B cell (primary cell): ENCODE measurements at regions not wholly inside any gene's neighbourhood (a gene's known extent, or its start where the extent isn't known, plus 50 kb on each side); places are given as distances from the start of the nearest gene placed in this dataset.

Experiments
- ATAC-seq: fragments of 200-7000 bp; cut with Tn5 transposase; one replicate; pipeline ENCODE4 v1.10.0; 2021; ENCODE audit warnings: low read depth, mild to moderate bottlenecking, moderate number of reproducible peaks, moderate library complexity
- CTCF ChIA-PET: fragments of 350-600 bp; sonication (Branson Sonifier 250); formaldehyde crosslinking; loops from one replicate; lab custom pipeline; 2021; ENCODE audit warnings: antibody characterized with exemption, inconsistent platforms; lab: Charles Lee
- POLR2A ChIA-PET: fragments of 350-600 bp; sonication (Branson Sonifier 250); formaldehyde crosslinking; loops from one replicate; lab custom pipeline; 2021; ENCODE audit warnings: antibody characterized with exemption; lab: Charles Lee
- DNase-seq: peaks from one replicate; pipeline ENCODE4 v3.0.0; 2013
- H2AFZ ChIP-seq: 2 replicates; pipeline ENCODE4 v1.6.1; 2012; ENCODE audit warnings: mild to moderate bottlenecking, low read depth, low read length; ENCODE audit not compliant: insufficient read depth, poor library complexity, severe bottlenecking
- H3K27ac ChIP-seq, 2 donors: 1 replicate in 1 of 2; 2 replicates in 1 of 2; pipeline ENCODE4 v1.5.1; 2012 to 2013; ENCODE audit warnings: low read length in 2 of 2, mild to moderate bottlenecking in 2 of 2, moderate library complexity in 1 of 2
- H3K27me3 ChIP-seq, 4 experiments: fragments of 200-600 bp in 1 of 4; sonication (generic) in 1 of 4; replicated peaks in 1 of 4; 1 replicate in 2 of 4; 2 replicates in 2 of 4; pipeline versions ENCODE4 v1.6.1 to v1.7.0; 2013 to 2016; ENCODE audit warnings: low read length in 3 of 4, mild to moderate bottlenecking in 2 of 4, mixed read lengths in 1 of 4, moderate library complexity in 1 of 4; ENCODE audit not compliant: insufficient read depth in 4 of 4, control insufficient read depth in 3 of 4; ENCODE audit errors: control extremely low read depth in 1 of 4
- H3K36me3 ChIP-seq, 2 experiments: replicated peaks in 1 of 2; 1 replicate in 1 of 2; 2 replicates in 1 of 2; pipeline versions ENCODE4 v1.6.1 to v1.7.1; 2013; ENCODE audit warnings: low read length in 1 of 2; ENCODE audit not compliant: insufficient read depth in 2 of 2, control insufficient read depth in 1 of 2; ENCODE audit errors: control extremely low read depth in 1 of 2, extremely low read depth in 1 of 2
- H3K4me1 ChIP-seq, 2 donors: fragments of 200-600 bp in 1 of 2; sonication (generic) in 1 of 2; 1 replicate in 1 of 2; 2 replicates in 1 of 2; pipeline versions ENCODE4 v1.5.1 to v1.6.1; 2013 to 2017; ENCODE audit warnings: low read length in 2 of 2; ENCODE audit not compliant: control insufficient read depth in 2 of 2, insufficient read depth in 2 of 2
- H3K4me2 ChIP-seq: replicated peaks from 2 replicates; pipeline ENCODE3; 2012; ENCODE audit warnings: mild to moderate bottlenecking, low read depth, low read length; ENCODE audit not compliant: poor library complexity, severe bottlenecking
- H3K4me3 ChIP-seq, 5 experiments: fragments of 200-600 bp in 1 of 5; sonication (generic) in 1 of 5; 1 replicate in 3 of 5; 2 replicates in 2 of 5; pipeline versions ENCODE4 v1.5.1 to v1.7.0; 2011 to 2016; ENCODE audit warnings: low read length in 4 of 5, mild to moderate bottlenecking in 4 of 5, low read depth in 2 of 5, control low read depth in 1 of 5, moderate library complexity in 1 of 5; ENCODE audit not compliant: insufficient read depth in 1 of 5; ENCODE audit errors: control extremely low read depth in 1 of 5, extremely low read depth in 1 of 5
- H3K79me2 ChIP-seq: fragments of 200-600 bp; sonication (generic); one replicate; pipeline ENCODE4 v1.6.0; 2016; ENCODE audit warnings: low read length; ENCODE audit not compliant: control insufficient read depth, insufficient read depth
- H3K9ac ChIP-seq: fragments of 200-600 bp; sonication (generic); 2 replicates; pipeline ENCODE4 v1.6.1; 2017; ENCODE audit warnings: mild to moderate bottlenecking, low read length, moderate library complexity
- H3K9me3 ChIP-seq, 3 donors: one replicate each; pipeline versions ENCODE4 v1.6.1 to v1.7.1; 2013; ENCODE audit warnings: low read length in 2 of 3; ENCODE audit not compliant: control insufficient read depth in 2 of 3, insufficient read depth in 1 of 3; ENCODE audit errors: control extremely low read depth in 1 of 3
- H4K20me1 ChIP-seq: 2 replicates; pipeline ENCODE4 v1.6.0; 2012; ENCODE audit warnings: mild to moderate bottlenecking, low read length; ENCODE audit not compliant: insufficient read depth, control insufficient read depth, poor library complexity, severe bottlenecking
- H3K27ac Mint-ChIP-seq: one replicate; pipeline ENCODE4 v1.8.0; 2021; ENCODE audit warnings: mixed read lengths
- H3K27me3 Mint-ChIP-seq: one replicate; pipeline ENCODE4 v1.8.0; 2021; ENCODE audit warnings: mixed read lengths
- H3K4me1 Mint-ChIP-seq: one replicate; pipeline ENCODE4 v1.8.0; 2021; ENCODE audit warnings: mixed read lengths
- H3K4me3 Mint-ChIP-seq: one replicate; pipeline ENCODE4 v1.8.0; 2021; ENCODE audit warnings: mixed read lengths
- H3K9me3 Mint-ChIP-seq: one replicate; pipeline ENCODE4 v1.8.0; 2022; ENCODE audit warnings: mixed read lengths; ENCODE audit not compliant: insufficient read depth
- CTCF ChIP-seq: fragments of 200-600 bp; IDR thresholded peaks from one replicate; pipeline ENCODE4 v1.8.0; 2022; ENCODE audit warnings: antibody characterized with exemption, mild to moderate bottlenecking
- EZH2 ChIP-seq: IDR thresholded peaks from 2 replicates; pipeline ENCODE4 v1.6.1; 2012; ENCODE audit warnings: borderline replicate concordance, low read depth, mild to moderate bottlenecking, moderate library complexity, low read length; ENCODE audit not compliant: insufficient read depth, poor library complexity, severe bottlenecking
- WGBS: methylation state at CpG from one replicate; pipeline ENCODE4 v1.1.5; 2013; ENCODE audit warnings: missing lambda C conversion rate; ENCODE audit not compliant: insufficient coverage; 5-methylcytosine and 5-hydroxymethylcytosine counted together
- intact Hi-C: fragments of 100-400 bp; cut with micrococcal nuclease; formaldehyde crosslinking; loops from one replicate; pipeline ENCODE4 v1.10.0; 2022

GRCh38 chr5:2355859-2356258, 395.6 kb downstream of the IRX2 start:
- no peak overlapping the region for H3K27ac Mint-ChIP-seq
- no peak overlapping the region for H2AFZ ChIP-seq
- ChIA-PET CTCF (no interaction called here), POLR2A (no interaction called here)
- no peak overlapping the region for H3K4me3 Mint-ChIP-seq
- H3K9me3 ChIP-seq, result peaks cover 0 to 23% (median 0%) of the 10 kb centered on the region in 3 donors
- DNase-seq (no peak), ATAC-seq (no peak)
- H3K27ac ChIP-seq, result no peak overlapping the region
- WGBS, result 73% methylated on average over 2 of the region's 2 CpGs
- H4K20me1 ChIP-seq, result no peaks in the 10 kb centered on the region
- H3K4me1 Mint-ChIP-seq, result no peaks in the 10 kb centered on the region
- H3K79me2 ChIP-seq, result no peaks in the 10 kb centered on the region
- no peak overlapping the region for H3K4me2 ChIP-seq
- TF ChIP-seq CTCF, result no peak
- TF ChIP-seq EZH2, result no peak
- no peaks in the 10 kb centered on the region for H3K36me3 ChIP-seq
- H3K4me1 ChIP-seq, result no peaks in the 10 kb centered on the region
- intact Hi-C loops, result no loop called here
- no peaks in the 10 kb centered on the region for H3K27me3 ChIP-seq
- H3K4me3 ChIP-seq, result no peak overlapping the region
- H3K9ac ChIP-seq, result no peak overlapping the region
- peaks cover 15% of the 10 kb centered on the region for H3K9me3 Mint-ChIP-seq
- H3K27me3 Mint-ChIP-seq, result no peaks in the 10 kb centered on the region

GRCh38 chr5:2353871-2354440, 397.5 kb downstream of the IRX2 start:
- H3K4me3 ChIP-seq, result no peak overlapping the region
- H3K9me3 ChIP-seq, result peaks cover 0 to 26% (median 0%) of the 10 kb centered on the region in 3 donors
- H3K9ac ChIP-seq, result no peak overlapping the region
- H3K27ac ChIP-seq, result no peak overlapping the region
- H4K20me1 ChIP-seq, result no peaks in the 10 kb centered on the region
- ChIA-PET POLR2A (no interaction called here), CTCF (no interaction called here)
- no peak overlapping the region for H3K4me2 ChIP-seq
- Mint-ChIP-seq H3K4me1 (no peaks in the 10 kb centered on the region), H3K27ac (no peak overlapping the region), H3K4me3 (no peak overlapping the region), H3K27me3 (no peaks in the 10 kb centered on the region), H3K9me3 (peaks cover 11% of the 10 kb centered on the region)
- no peaks in the 10 kb centered on the region for H3K79me2 ChIP-seq
- intact Hi-C loops, result no loop called here
- no peaks in the 10 kb centered on the region for H3K4me1 ChIP-seq
- 77% methylated on average over 9 of the region's 10 CpGs for WGBS
- H2AFZ ChIP-seq, result no peak overlapping the region
- H3K36me3 ChIP-seq, result no peaks in the 10 kb centered on the region
- DNase-seq (no peak), ATAC-seq (no peak)
- TF ChIP-seq CTCF (no peak), EZH2 (no peak)
- no peaks in the 10 kb centered on the region for H3K27me3 ChIP-seq
